Liver (tissue), 8 donors: ENCODE measurements at regions not wholly inside any gene's neighbourhood (a gene's known extent, or its start where the extent isn't known, plus 50 kb on each side); places are given as distances from the start of the nearest gene placed in this dataset.

Source experiments
- DNase-seq: peaks from one replicate; pipeline ENCODE4 v3.0.0-alpha.2; 2017; ENCODE audit warnings: low spot score
- H3K27ac ChIP-seq, 2 donors: one replicate each; pipeline ENCODE4 v1.7.0; 2013; ENCODE audit warnings: inconsistent platforms in 2 of 2, low read length in 2 of 2, control low read depth in 1 of 2, low read depth in 1 of 2, mild to moderate bottlenecking in 1 of 2
- H3K27me3 ChIP-seq, 4 donors: one replicate each; pipeline versions ENCODE4 v1.6.1 to v1.7.0; 2013; ENCODE audit warnings: low read length in 3 of 4, inconsistent platforms in 1 of 4, mild to moderate bottlenecking in 1 of 4, moderate library complexity in 1 of 4; ENCODE audit not compliant: control insufficient read depth in 4 of 4, insufficient read depth in 4 of 4
- H3K36me3 ChIP-seq, 4 donors: one replicate each; pipeline versions ENCODE4 v1.6.1 to v1.7.0; 2013; ENCODE audit warnings: low read length in 3 of 4, mild to moderate bottlenecking in 3 of 4, low read depth in 1 of 4, moderate library complexity in 1 of 4; ENCODE audit not compliant: control insufficient read depth in 4 of 4, insufficient read depth in 3 of 4
- H3K4me1 ChIP-seq, 4 donors: one replicate each; pipeline versions ENCODE4 v1.6.1 to v1.7.0; 2013; ENCODE audit warnings: low read length in 3 of 4, mild to moderate bottlenecking in 3 of 4, moderate library complexity in 1 of 4; ENCODE audit not compliant: control insufficient read depth in 4 of 4, insufficient read depth in 4 of 4
- H3K4me3 ChIP-seq, 3 donors: one replicate each; pipeline versions ENCODE4 v1.6.1 to v1.7.0; 2013; ENCODE audit warnings: low read length in 3 of 3, control low read depth in 1 of 3, low read depth in 1 of 3, mild to moderate bottlenecking in 1 of 3
- H3K9ac ChIP-seq, 2 donors: one replicate each; pipeline ENCODE4 v1.7.0; 2013; ENCODE audit warnings: low read length in 2 of 2, mild to moderate bottlenecking in 2 of 2, moderate library complexity in 2 of 2, control low read depth in 1 of 2, low read depth in 1 of 2
- H3K9me3 ChIP-seq, 4 donors: one replicate each; pipeline versions ENCODE4 v1.6.1 to v1.7.0; 2013; ENCODE audit warnings: low read length in 3 of 4; ENCODE audit not compliant: control insufficient read depth in 4 of 4
- ATF3 ChIP-seq: IDR thresholded peaks from 2 replicates; pipeline ENCODE4 v1.6.1; 2016; ENCODE audit warnings: antibody characterized with exemption
- CTCF ChIP-seq: fragments of 150-350 bp; IDR thresholded peaks from 2 replicates; pipeline ENCODE4 v1.5.1; 2017; ENCODE audit warnings: improper control_type of control experiment, low read depth, low read length; ENCODE audit not compliant: missing input control
- EGR1 ChIP-seq, 2 donors: IDR thresholded peaks; 2 replicates each; pipeline ENCODE4 v1.6.1; 2016 to 2018; ENCODE audit warnings: antibody characterized with exemption in 2 of 2, low read depth in 2 of 2
- FOXA2 ChIP-seq: IDR thresholded peaks from 2 replicates; pipeline ENCODE4 v1.6.1; 2016; ENCODE audit warnings: antibody characterized with exemption
- GABPA ChIP-seq, 2 donors: IDR thresholded peaks in 1 of 2; conservative IDR thresholded peaks in 1 of 2; 2 replicates each; pipeline ENCODE4 v1.6.1; 2016; ENCODE audit warnings: antibody characterized with exemption in 2 of 2, mild to moderate bottlenecking in 1 of 2, moderate library complexity in 1 of 2
- HNF4A ChIP-seq, 2 donors: conservative IDR thresholded peaks; 2 replicates each; pipeline ENCODE4 v1.6.1; 2016; ENCODE audit warnings: antibody characterized with exemption in 2 of 2, mild to moderate bottlenecking in 2 of 2
- HNF4G ChIP-seq: IDR thresholded peaks from 2 replicates; pipeline ENCODE4 v1.6.1; 2016; ENCODE audit warnings: antibody characterized with exemption
- JUND ChIP-seq, 2 donors: IDR thresholded peaks; 2 replicates each; pipeline ENCODE4 v1.6.1; 2016; ENCODE audit warnings: antibody characterized with exemption in 2 of 2
- MAX ChIP-seq: IDR thresholded peaks from 2 replicates; pipeline ENCODE4 v1.6.1; 2016; ENCODE audit warnings: antibody characterized with exemption
- NR2F2 ChIP-seq: IDR thresholded peaks from 2 replicates; pipeline ENCODE4 v1.6.1; 2016; ENCODE audit warnings: antibody characterized with exemption
- RAD21 ChIP-seq, 2 donors: IDR thresholded peaks; 2 replicates each; pipeline ENCODE4 v1.6.1; 2016; ENCODE audit warnings: antibody characterized with exemption in 2 of 2, mild to moderate bottlenecking in 2 of 2
- RXRA ChIP-seq, 2 donors: IDR thresholded peaks; 2 replicates each; pipeline ENCODE4 v1.6.1; 2017 to 2018; ENCODE audit warnings: antibody characterized with exemption in 2 of 2, mild to moderate bottlenecking in 1 of 2
- SP1 ChIP-seq: IDR thresholded peaks from 2 replicates; pipeline ENCODE4 v1.6.1; 2018; ENCODE audit warnings: antibody characterized with exemption, mild to moderate bottlenecking
- TAF1 ChIP-seq: conservative IDR thresholded peaks from 2 replicates; pipeline ENCODE4 v1.6.1; 2016; ENCODE audit warnings: antibody characterized with exemption, mild to moderate bottlenecking
- YY1 ChIP-seq: IDR thresholded peaks from 2 replicates; pipeline ENCODE4 v1.6.1; 2016; ENCODE audit warnings: antibody characterized with exemption, mild to moderate bottlenecking
- ZBTB33 ChIP-seq: IDR thresholded peaks from 2 replicates; pipeline ENCODE4 v1.6.1; 2016; ENCODE audit warnings: antibody characterized with exemption
- WGBS: extraction: QIAGEN DNeasy Blood & Tissue Kit; methylation state at CpG from one replicate; pipeline ENCODE4 v1.1.7; 2013; 5-methylcytosine and 5-hydroxymethylcytosine counted together
- TF ChIP-seq, protein P1 (sequence below): IDR thresholded peaks from 2 replicates; pipeline ENCODE4 v1.6.1; 2016; ENCODE audit warnings: antibody characterized with exemption, mild to moderate bottlenecking
- donor health status: healthy.
- donor health status: healthy.
- donor health status: healthy.
- donor health status: healthy.
- donor health status: healthy.

- no peak for DNase-seq
- Histone ChIP-seq H3K27ac (no peak overlapping the region), H3K9ac (no peak overlapping the region), H3K4me3 (no peak overlapping the region), H3K9me3 (no peaks in the 10 kb centered on the region), H3K36me3 (no peaks in the 10 kb centered on the region), H3K4me1 (no peaks in the 10 kb centered on the region), H3K27me3 (no peaks in the 10 kb centered on the region)
- WGBS = 94% methylated on average over 4 of the region's 4 CpGs
- TF ChIP-seq RXRA (IDR thresholded peaks at IDR 0.05) (no peak), RAD21 (IDR thresholded peaks at IDR 0.05) (no peak), TAF1 (no peak), JUND (IDR thresholded peaks at IDR 0.05) (no peak), SP1 (no peak), GABPA (IDR thresholded peaks at IDR 0.05 in 1 of 2, conservative IDR thresholded peaks at IDR 0.05 in 1 of 2) (no peak), FOXA2 (no peak), NR2F2 (no peak), ZBTB33 (no peak), YY1 (no peak), HNF4G (no peak), CTCF (no peak), EGR1 (IDR thresholded peaks at IDR 0.05; ENCODE audit: low read depth in 2 of 2) (no peak), HNF4A (conservative IDR thresholded peaks at IDR 0.05) (no peak), ATF3 (no peak), MAX (no peak)
- TF ChIP-seq, protein P1, sequence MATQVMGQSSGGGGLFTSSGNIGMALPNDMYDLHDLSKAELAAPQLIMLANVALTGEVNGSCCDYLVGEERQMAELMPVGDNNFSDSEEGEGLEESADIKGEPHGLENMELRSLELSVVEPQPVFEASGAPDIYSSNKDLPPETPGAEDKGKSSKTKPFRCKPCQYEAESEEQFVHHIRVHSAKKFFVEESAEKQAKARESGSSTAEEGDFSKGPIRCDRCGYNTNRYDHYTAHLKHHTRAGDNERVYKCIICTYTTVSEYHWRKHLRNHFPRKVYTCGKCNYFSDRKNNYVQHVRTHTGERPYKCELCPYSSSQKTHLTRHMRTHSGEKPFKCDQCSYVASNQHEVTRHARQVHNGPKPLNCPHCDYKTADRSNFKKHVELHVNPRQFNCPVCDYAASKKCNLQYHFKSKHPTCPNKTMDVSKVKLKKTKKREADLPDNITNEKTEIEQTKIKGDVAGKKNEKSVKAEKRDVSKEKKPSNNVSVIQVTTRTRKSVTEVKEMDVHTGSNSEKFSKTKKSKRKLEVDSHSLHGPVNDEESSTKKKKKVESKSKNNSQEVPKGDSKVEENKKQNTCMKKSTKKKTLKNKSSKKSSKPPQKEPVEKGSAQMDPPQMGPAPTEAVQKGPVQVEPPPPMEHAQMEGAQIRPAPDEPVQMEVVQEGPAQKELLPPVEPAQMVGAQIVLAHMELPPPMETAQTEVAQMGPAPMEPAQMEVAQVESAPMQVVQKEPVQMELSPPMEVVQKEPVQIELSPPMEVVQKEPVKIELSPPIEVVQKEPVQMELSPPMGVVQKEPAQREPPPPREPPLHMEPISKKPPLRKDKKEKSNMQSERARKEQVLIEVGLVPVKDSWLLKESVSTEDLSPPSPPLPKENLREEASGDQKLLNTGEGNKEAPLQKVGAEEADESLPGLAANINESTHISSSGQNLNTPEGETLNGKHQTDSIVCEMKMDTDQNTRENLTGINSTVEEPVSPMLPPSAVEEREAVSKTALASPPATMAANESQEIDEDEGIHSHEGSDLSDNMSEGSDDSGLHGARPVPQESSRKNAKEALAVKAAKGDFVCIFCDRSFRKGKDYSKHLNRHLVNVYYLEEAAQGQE = no peak
Measured at GRCh38 chr6:14443629-14444268, 326.2 kb downstream of the CD83 start.
